Heart right ventricle (tissue), 16 donors: ENCODE measurements at regions not wholly inside any gene's neighbourhood (a gene's known extent, or its start where the extent isn't known, plus 50 kb on each side); places are given as distances from the start of the nearest gene placed in this dataset.

Source experiments
- ATAC-seq, 8 donors: fragments of 200-7000 bp; cut with Tn5 transposase; one replicate each; pipeline ENCODE4 v1.9.1; 2020; ENCODE audit warnings: mild to moderate bottlenecking in 8 of 8, moderate library complexity in 8 of 8, moderate number of reproducible peaks in 1 of 8
- DNase-seq, 2 donors: peaks; one replicate each; pipeline ENCODE4 v3.0.0-alpha.2; 2020
- H3K27ac ChIP-seq, 10 donors: fragments of 200-600 bp; sonication (generic) in 2 of 10; one replicate each; pipeline versions ENCODE4 v1.5.0 to v1.8.0; 2020 to 2022; ENCODE audit warnings: mild to moderate bottlenecking in 3 of 10
- H3K27me3 ChIP-seq, 7 donors: fragments of 200-600 bp; one replicate each; pipeline ENCODE4 v1.8.0; 2021 to 2022; ENCODE audit warnings: mild to moderate bottlenecking in 2 of 7
- H3K36me3 ChIP-seq, 9 donors: fragments of 200-600 bp; sonication (generic) in 1 of 9; one replicate each; pipeline versions ENCODE4 v1.5.0 to v1.8.0; 2020 to 2022; ENCODE audit warnings: mild to moderate bottlenecking in 2 of 9
- H3K4me1 ChIP-seq, 9 donors: fragments of 200-600 bp; sonication (generic) in 1 of 9; one replicate each; pipeline versions ENCODE4 v1.5.0 to v1.8.0; 2020 to 2022; ENCODE audit warnings: mild to moderate bottlenecking in 4 of 9
- H3K4me3 ChIP-seq, 10 donors: fragments of 200-600 bp; sonication (generic) in 2 of 10; one replicate each; pipeline versions ENCODE4 v1.5.0 to v1.8.0; 2020 to 2022; ENCODE audit warnings: mild to moderate bottlenecking in 7 of 10, moderate library complexity in 2 of 10
- H3K9me3 ChIP-seq, 11 donors: fragments of 200-600 bp in 10 of 11; sonication (generic) in 2 of 11; one replicate each; pipeline versions ENCODE4 v1.5.0 to v1.8.0; 2013 to 2022; ENCODE audit warnings: mild to moderate bottlenecking in 2 of 11, control low read depth in 1 of 11, moderate library complexity in 1 of 11
- CTCF ChIP-seq, 9 donors: fragments of 200-600 bp; sonication (generic) in 2 of 9; IDR thresholded peaks; one replicate each; pipeline versions ENCODE4 v1.5.0 to v1.8.0; 2021 to 2022; ENCODE audit warnings: antibody characterized with exemption in 9 of 9, mild to moderate bottlenecking in 5 of 9, moderate library complexity in 1 of 9
- WGBS, 2 donors: extraction: QIAGEN DNeasy Blood & Tissue Kit; methylation state at CpG; one replicate each; pipeline ENCODE4 v1.1.7; 2013; ENCODE audit warnings: inconsistent platforms in 1 of 2; 5-methylcytosine and 5-hydroxymethylcytosine counted together
- intact Hi-C, 10 donors: fragments of 100-400 bp; cut with DNase I; formaldehyde crosslinking; loops; one replicate each; pipeline versions ENCODE4 v1.11.1 to v1.14.2; 2022
- donor health status: Arrhythmogenic right ventricular cardiomyopathy.
- donor health status: ischemic (EF 13 %, LVEDD 7.1; RV severe dilation, severe dysfunction).
- donor health status: healthy with polysubstance abuse.
- donor health status: DM: no; HTN: yes; CAD: no.
- donor health status: DM: no; HTN: no; CAD: no.
- donor health status: ischemic (EF 25% LVEDD 6.9; RV normal size, moderate dysfunction).
- donor health status: ischemic (EF 25% LVEDD 5.7; RV mildly dilated, moderate dysfunction).
- donor health status: healthy.
- donor health status: DM: yes; HTN: yes; CAD: no.
- donor health status: Ischemic cardiomyopathy.
- donor health status: ischemic (EF 35%, LVEDD 5.7; RV mildly dilated, moderate dysfunction).
- donor health status: nonischemic (EF 11% LVEDD 7.7; RV severe dilation, severe dysfunction).
- donor health status: DM: yes; HTN: yes; CAD: no.
- donor health status: PGD.
- donor health status: ischemic (EF 29% LVEDD 5.4; RV normal size, mild dysfunction).
- donor health status: nonischemic (EF 23%, LVEDD 6.1; RV moderate dilation, normal function).

DNA sequence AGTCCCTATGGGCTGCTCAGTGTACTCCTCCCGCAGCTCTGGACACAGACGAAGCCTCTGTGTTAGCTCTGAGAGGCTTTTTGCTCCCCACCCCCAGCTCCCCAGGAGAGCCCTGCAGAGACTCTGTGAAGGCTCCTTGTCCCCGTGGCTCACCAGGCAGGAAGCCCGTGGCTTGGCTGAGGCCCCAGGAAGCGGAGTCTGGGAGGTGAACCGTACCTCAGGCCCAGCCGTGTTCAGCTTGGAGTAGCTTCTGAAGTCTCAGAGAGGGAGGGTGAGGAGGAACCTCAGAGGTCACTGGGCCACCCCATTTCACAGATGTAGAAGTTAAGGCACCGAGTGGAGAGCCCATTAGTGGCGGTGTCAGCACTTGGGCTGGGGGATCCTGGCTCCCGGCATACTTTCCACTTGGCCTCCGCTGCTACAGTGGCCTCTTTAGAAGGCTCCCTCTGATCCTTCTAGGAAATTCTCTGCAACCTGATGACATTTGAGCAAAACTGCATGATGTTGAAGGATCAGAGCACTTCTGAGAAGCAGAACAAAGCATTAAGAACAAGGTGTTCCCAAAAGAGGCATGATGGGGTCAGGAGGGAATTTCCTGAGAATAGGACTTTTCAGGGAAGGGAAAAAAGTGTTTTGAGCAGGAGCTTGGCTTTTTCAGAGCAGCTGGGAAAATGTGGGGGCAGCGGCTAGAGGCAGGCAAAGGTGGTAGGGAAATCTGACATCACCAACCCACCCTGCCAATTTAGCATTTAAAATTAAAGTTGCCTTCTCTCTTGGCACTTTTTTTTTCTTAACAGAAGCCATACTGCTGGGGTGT, 79.1 kb downstream of the MCFD2 start:
- WGBS, 2 donors = 66 to 67% methylated on average over 12 of the region's 12 CpGs
- intact Hi-C loops = no loop called here

GRCh38 chr2:46835520-46835919, 80.1 kb downstream of the MCFD2 start:
- no peaks in the 10 kb centered on the region for H3K27me3 ChIP-seq
- TF ChIP-seq CTCF (IDR thresholded peaks at IDR 0.05) = no peak
- 95 to 96% methylated on average over 6 of the region's 6 CpGs for WGBS, 2 donors
- H3K36me3 ChIP-seq = no peaks in the 10 kb centered on the region
- ATAC-seq (no peak), DNase-seq (no peak)
- H3K9me3 ChIP-seq = peaks cover 0 to under 1% (median 0%) of the 10 kb centered on the region in 11 donors
- H3K4me1 ChIP-seq = peaks cover 0 to 14% (median 9%) of the 10 kb centered on the region in 9 donors
- intact Hi-C loops = no loop called here
- no peak overlapping the region for H3K4me3 ChIP-seq
- no peak overlapping the region for H3K27ac ChIP-seq

More for the DNA sequence above, 79.1 kb downstream of the MCFD2 start:
- Histone ChIP-seq H3K36me3 (no peaks in the 10 kb centered on the region), H3K27ac (peak overlapping the region in 2 of 10 donors; percentile 12 to 20), H3K27me3 (no peaks in the 10 kb centered on the region), H3K4me1 (peaks cover 0 to 16% (median 9%) of the 10 kb centered on the region in 9 donors), H3K4me3 (no peak overlapping the region), H3K9me3 (no peaks in the 10 kb centered on the region)
- DNase-seq (no peak), ATAC-seq (peak; percentile 13 to 81 (median 56))
- no peak for TF ChIP-seq CTCF (IDR thresholded peaks at IDR 0.05)

GRCh38 chr2:46832543-46832942, 83.1 kb downstream of the MCFD2 start:
- no peak for DNase-seq
- intact Hi-C loops = no loop called here
- H3K9me3 ChIP-seq = peaks cover 0 to 7% (median 0%) of the 10 kb centered on the region in 11 donors
- no peak for TF ChIP-seq CTCF (IDR thresholded peaks at IDR 0.05)
- no peaks in the 10 kb centered on the region for H3K36me3 ChIP-seq
- H3K27me3 ChIP-seq = no peaks in the 10 kb centered on the region
- peaks cover 0 to 13% (median 9%) of the 10 kb centered on the region in 9 donors for H3K4me1 ChIP-seq
- H3K4me3 ChIP-seq = no peak overlapping the region
- WGBS, 2 donors = 76 to 88% methylated on average over 1 of the region's 1 CpG
- no peak for ATAC-seq
- H3K27ac ChIP-seq = no peak overlapping the region

DNA sequence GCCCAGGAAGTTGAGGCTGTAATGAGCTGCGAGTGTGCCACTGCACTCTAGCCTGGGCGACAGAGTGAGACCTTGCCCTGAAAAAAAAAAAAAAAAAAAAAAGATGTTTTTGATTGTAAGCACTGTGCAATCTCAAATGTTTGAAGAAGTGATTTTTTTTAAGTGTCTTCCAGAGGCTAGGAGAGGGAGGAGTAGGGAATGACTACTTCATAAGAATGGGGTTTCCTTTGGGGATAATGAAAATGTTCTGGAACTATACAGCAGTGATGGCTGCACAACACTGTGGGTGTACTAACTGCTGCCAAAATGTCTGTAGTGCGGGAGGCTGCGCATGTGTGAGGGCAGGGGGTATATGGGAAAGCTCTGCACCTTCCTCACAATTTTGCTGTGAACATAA, 83.7 kb downstream of the MCFD2 start:
- DNase-seq (no peak), ATAC-seq (no peak)
- H3K27ac ChIP-seq = no peak overlapping the region
- no peaks in the 10 kb centered on the region for H3K36me3 ChIP-seq
- TF ChIP-seq CTCF (IDR thresholded peaks at IDR 0.05) = no peak
- H3K9me3 ChIP-seq = peaks cover 0 to 7% (median 0%) of the 10 kb centered on the region in 11 donors
- no peaks in the 10 kb centered on the region for H3K27me3 ChIP-seq
- no peak overlapping the region for H3K4me3 ChIP-seq
- intact Hi-C loops = no loop called here
- H3K4me1 ChIP-seq = peaks cover 0 to 14% (median 9%) of the 10 kb centered on the region in 9 donors
- WGBS, 2 donors = 96 to 97% methylated on average over 4 of the region's 4 CpGs
